KMS-11 (cell line): ENCODE measurements at regions not wholly inside any gene's neighbourhood (a gene's known extent, or its start where the extent isn't known, plus 50 kb on each side); places are given as distances from the start of the nearest gene placed in this dataset.
"Not testable (repeated sequence)": the region's sequence is repeated elsewhere in the genome, so short reads cannot be mapped to it uniquely, and the experiment has no call there.

Experiments
- H2AFZ ChIP-seq: fragments of 200-600 bp; sonication (generic); 2 replicates; pipeline ENCODE4 v1.6.1; 2016; ENCODE audit warnings: antibody characterized with exemption, mixed run types, low read depth
- H3K27ac ChIP-seq: fragments of 200-600 bp; sonication (generic); 2 replicates; pipeline ENCODE4 v1.6.1; 2016; ENCODE audit warnings: mild to moderate bottlenecking, mixed run types
- H3K27me3 ChIP-seq: fragments of 200-600 bp; sonication (generic); 2 replicates; pipeline ENCODE4 v1.6.1; 2017; ENCODE audit warnings: mild to moderate bottlenecking, low read depth, mixed run types, moderate library complexity; ENCODE audit not compliant: insufficient read depth
- H3K36me3 ChIP-seq: fragments of 200-600 bp; sonication (generic); 2 replicates; pipeline ENCODE4 v1.6.1; 2017; ENCODE audit warnings: mild to moderate bottlenecking, mixed run types; ENCODE audit not compliant: insufficient read depth
- H3K4me1 ChIP-seq: fragments of 200-600 bp; sonication (generic); 2 replicates; pipeline ENCODE4 v1.6.1; 2016; ENCODE audit warnings: mild to moderate bottlenecking, low read depth, mixed run types; ENCODE audit not compliant: poor library complexity, severe bottlenecking
- H3K4me2 ChIP-seq: fragments of 200-600 bp; sonication (generic); 2 replicates; pipeline ENCODE4 v1.7.0; 2016; ENCODE audit warnings: mild to moderate bottlenecking, mixed run types
- H3K4me3 ChIP-seq: fragments of 200-600 bp; sonication (generic); IDR thresholded peaks from 2 replicates; pipeline ENCODE4 v1.6.1; 2017; ENCODE audit warnings: low read depth, low read length, mixed read lengths; ENCODE audit not compliant: insufficient read depth
- H3K79me2 ChIP-seq: fragments of 200-600 bp; sonication (generic); 2 replicates; pipeline ENCODE4 v1.6.1; 2016; ENCODE audit warnings: low read depth, mixed run types; ENCODE audit not compliant: insufficient read depth
- H3K9ac ChIP-seq: fragments of 200-600 bp; sonication (generic); 2 replicates; pipeline ENCODE4 v1.6.1; 2016; ENCODE audit warnings: mild to moderate bottlenecking, mixed run types
- H4K20me1 ChIP-seq: fragments of 200-600 bp; sonication (generic); 2 replicates; pipeline ENCODE4 v1.6.1; 2016; ENCODE audit warnings: mild to moderate bottlenecking, mixed run types; ENCODE audit not compliant: insufficient read depth
- CTCF ChIP-seq: fragments of 200-600 bp; sonication (generic); conservative IDR thresholded peaks from 2 replicates; pipeline ENCODE4 v1.6.1; 2017; ENCODE audit warnings: low read depth, mild to moderate bottlenecking, antibody characterized with exemption, low read length, moderate library complexity, mixed read lengths

GRCh38 chr16:79938575-79938974 lies 338.0 kb upstream of the MAF start:
- Histone ChIP-seq H3K4me2 (no peak overlapping the region), H3K27me3 (no peaks in the 10 kb centered on the region), H3K4me1 (no peaks in the 10 kb centered on the region), H4K20me1 (no peaks in the 10 kb centered on the region), H3K4me3 (no peak overlapping the region), H3K9ac (no peak overlapping the region), H2AFZ (no peak overlapping the region), H3K79me2 (no peaks in the 10 kb centered on the region), H3K36me3 (no peaks in the 10 kb centered on the region), H3K27ac (no peak overlapping the region)
- no peak for TF ChIP-seq CTCF

GRCh38 chr16:79937671-79938070 lies 337.1 kb upstream of the MAF start:
- H2AFZ ChIP-seq, H3K36me3 ChIP-seq, H3K4me2 ChIP-seq, H3K4me3 ChIP-seq, H3K27ac ChIP-seq, H3K27me3 ChIP-seq, H3K9ac ChIP-seq, H4K20me1 ChIP-seq, H3K4me1 ChIP-seq, H3K79me2 ChIP-seq: not testable (repeated sequence)

- Histone ChIP-seq H3K27me3 (no peaks in the 10 kb centered on the region), H3K4me1 (no peaks in the 10 kb centered on the region), H3K79me2 (no peaks in the 10 kb centered on the region), H3K9ac (no peak overlapping the region), H3K36me3 (no peaks in the 10 kb centered on the region), H2AFZ (no peak overlapping the region), H3K4me2 (no peak overlapping the region), H3K27ac (no peak overlapping the region), H4K20me1 (no peaks in the 10 kb centered on the region), H3K4me3 (no peak overlapping the region)
- TF ChIP-seq CTCF, result no peak
Measured at GRCh38 chr16:79933603-79934002, 333.1 kb upstream of the MAF start.

- no peak for TF ChIP-seq CTCF
- no peak overlapping the region for H3K4me2 ChIP-seq
- no peaks in the 10 kb centered on the region for H3K36me3 ChIP-seq
- no peaks in the 10 kb centered on the region for H3K27me3 ChIP-seq
- no peaks in the 10 kb centered on the region for H3K79me2 ChIP-seq
- no peak overlapping the region for H3K9ac ChIP-seq
- no peak overlapping the region for H3K27ac ChIP-seq
- H4K20me1 ChIP-seq, result no peaks in the 10 kb centered on the region
- no peak overlapping the region for H2AFZ ChIP-seq
- H3K4me1 ChIP-seq, result no peaks in the 10 kb centered on the region
- no peak overlapping the region for H3K4me3 ChIP-seq
Measured at GRCh38 chr16:79932572-79932971, 332.0 kb upstream of the MAF start.

- Histone ChIP-seq H3K9ac (no peak overlapping the region), H3K27me3 (no peaks in the 10 kb centered on the region)
Measured at GRCh38 chr16:79931721-79932120, 331.2 kb upstream of the MAF start.

More at GRCh38 chr16:79931721-79932120, 331.2 kb upstream of the MAF start:
- no peak overlapping the region for H3K4me3 ChIP-seq
- no peaks in the 10 kb centered on the region for H3K79me2 ChIP-seq
- H2AFZ ChIP-seq, result no peak overlapping the region
- H4K20me1 ChIP-seq, result no peaks in the 10 kb centered on the region
- no peaks in the 10 kb centered on the region for H3K36me3 ChIP-seq
- no peak for TF ChIP-seq CTCF
- H3K27ac ChIP-seq, result no peak overlapping the region
- no peak overlapping the region for H3K4me2 ChIP-seq
- H3K4me1 ChIP-seq, result no peaks in the 10 kb centered on the region
